HG02763 (cell line): ENCODE measurements at regions not wholly inside any gene's neighbourhood (a gene's known extent, or its start where the extent isn't known, plus 50 kb on each side); places are given as distances from the start of the nearest gene placed in this dataset.

Experiments used
- ATAC-seq: cut with Tn5 transposase; IDR thresholded peaks from one replicate; pipeline ENCODE4 v1.9.1; 2021; ENCODE audit warnings: mild to moderate bottlenecking, moderate library complexity; ENCODE audit not compliant: unreplicated experiment

- ATAC-seq: no peak
Measured at GRCh38 chr7:17638727-17639126, 301.6 kb downstream of the SNX13 start.

- peak; percentile 65 for ATAC-seq
Measured at GRCh38 chr7:17640730-17641377, 299.4 kb downstream of the SNX13 start.

GRCh38 chr7:17645500-17645899 lies 294.8 kb downstream of the SNX13 start:
- no peak for ATAC-seq

- ATAC-seq: no peak
Measured at GRCh38 chr7:17646253-17646956, 293.9 kb downstream of the SNX13 start.

- no peak for ATAC-seq
Measured at GRCh38 chr7:17651341-17651740, 289.0 kb downstream of the SNX13 start.

- ATAC-seq: no peak
Measured at GRCh38 chr7:17651863-17652385, 288.4 kb downstream of the SNX13 start.

GRCh38 chr7:17654940-17655339 lies 285.4 kb downstream of the SNX13 start:
- no peak for ATAC-seq

- ATAC-seq: no peak
Measured at GRCh38 chr7:17659126-17659525, 281.2 kb downstream of the SNX13 start.

- ATAC-seq: no peak
Measured at GRCh38 chr7:17660116-17660515, 280.2 kb downstream of the SNX13 start.

GRCh38 chr7:17661982-17662585 lies 278.2 kb downstream of the SNX13 start:
- no peak for ATAC-seq

GRCh38 chr7:17663061-17663675 lies 277.1 kb downstream of the SNX13 start:
- ATAC-seq: no peak

GRCh38 chr7:17665029-17665428 lies 275.3 kb downstream of the SNX13 start:
- no peak for ATAC-seq

- no peak for ATAC-seq
Measured at GRCh38 chr7:17668122-17668521, 272.2 kb downstream of the SNX13 start.

- no peak for ATAC-seq
Measured at GRCh38 chr7:17669204-17669603, 271.1 kb downstream of the SNX13 start.

- no peak for ATAC-seq
Measured at GRCh38 chr7:17671956-17672355, 268.3 kb downstream of the SNX13 start.

- no peak for ATAC-seq
Measured at GRCh38 chr7:17672783-17673182, 267.5 kb downstream of the SNX13 start.

- no peak for ATAC-seq
Measured at GRCh38 chr7:17674166-17674942, 265.9 kb downstream of the SNX13 start.

- no peak for ATAC-seq
Measured at GRCh38 chr7:17674943-17675608, 265.2 kb downstream of the SNX13 start.

- no peak for ATAC-seq
Measured at GRCh38 chr7:17677408-17677807, 262.9 kb downstream of the SNX13 start.

- ATAC-seq: no peak
Measured at GRCh38 chr7:17678896-17679295, 261.4 kb downstream of the SNX13 start.
